GM13976 (cell line): ENCODE measurements at regions not wholly inside any gene's neighbourhood (a gene's known extent, or its start where the extent isn't known, plus 50 kb on each side); places are given as distances from the start of the nearest gene placed in this dataset.

Experiments used
- DNase-seq: peaks from one replicate; pipeline ENCODE4 v3.0.0; 2012; ENCODE audit warnings: low spot score
- CTCF ChIP-seq: IDR thresholded peaks from 2 replicates; pipeline ENCODE4 v1.5.1; 2012; ENCODE audit warnings: borderline replicate concordance, mild to moderate bottlenecking; ENCODE audit not compliant: insufficient read depth; ENCODE audit errors: extremely low read depth, missing control alignments, control extremely low read depth
- in situ Hi-C: fragments of 300-500 bp; cut with MboI; formaldehyde crosslinking; loops from one replicate; pipeline ENCODE4 v1.12.0; 2022; ENCODE audit warnings: low sequenced_read_pairs, mixed read lengths, inconsistent platforms; ENCODE audit not compliant: unreplicated experiment

GRCh38 chr2:234401426-234401825 is 95.5 kb downstream of the ARL4C start:
- no peak for TF ChIP-seq CTCF
- in situ Hi-C loops: no loop called here
- no peak for DNase-seq

- no peak for TF ChIP-seq CTCF
- in situ Hi-C loops: no loop called here
- no peak for DNase-seq
Measured at GRCh38 chr2:234399451-234400246, 97.2 kb downstream of the ARL4C start.

DNA sequence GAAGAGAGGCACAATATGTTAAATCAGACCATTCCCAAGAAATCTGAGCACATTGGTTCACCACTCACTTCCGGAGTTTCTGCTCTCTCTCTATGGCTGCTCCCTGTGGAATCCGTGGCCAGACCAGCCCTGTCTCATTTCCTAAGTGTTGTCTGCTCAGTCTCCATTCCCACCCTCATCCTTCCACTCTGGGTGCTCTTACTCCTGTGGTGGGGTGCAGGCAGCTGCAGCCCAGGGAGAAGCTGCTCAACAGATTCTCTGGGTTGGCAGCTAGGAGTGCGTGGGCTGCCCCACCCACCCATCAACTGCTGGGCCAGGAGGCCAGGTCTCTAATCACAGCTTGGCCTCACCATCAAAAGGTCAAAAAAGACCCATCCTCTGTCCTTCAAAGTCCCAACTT is 98.3 kb downstream of the ARL4C start:
- in situ Hi-C loops: no loop called here
- TF ChIP-seq CTCF: no peak
- DNase-seq: no peak

DNA sequence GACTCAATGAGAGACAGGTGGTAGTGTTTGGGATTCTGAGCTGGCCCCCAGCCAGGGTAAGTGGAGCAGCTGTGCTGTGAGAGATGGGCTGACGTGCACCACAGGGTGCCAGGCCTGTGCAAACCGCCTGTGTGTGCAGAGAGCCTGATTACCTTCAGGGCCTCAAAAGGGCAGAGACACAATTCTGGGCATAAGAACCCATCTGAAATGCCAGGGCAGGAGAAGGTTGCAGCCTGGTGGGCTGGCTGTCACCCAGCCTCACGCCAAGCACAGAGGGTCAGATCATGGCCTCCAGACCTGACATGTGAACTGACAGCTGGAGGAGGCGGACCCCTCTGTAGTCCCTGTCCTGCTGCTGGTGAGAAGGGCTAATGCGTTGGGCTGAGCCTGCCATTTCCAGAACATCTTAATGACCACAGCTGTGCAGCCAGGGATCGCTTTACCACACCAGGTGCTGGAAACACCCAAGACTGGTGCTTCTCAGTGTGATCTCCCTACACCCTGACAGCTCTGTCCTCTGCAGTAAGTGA is 100.9 kb downstream of the ARL4C start:
- no peak for DNase-seq
- TF ChIP-seq CTCF: no peak
- in situ Hi-C loops: no loop called here

GRCh38 chr2:234394450-234394849 is 102.4 kb downstream of the ARL4C start:
- in situ Hi-C loops: no loop called here
- TF ChIP-seq CTCF: no peak
- no peak for DNase-seq

- in situ Hi-C loops: no loop called here
- no peak for DNase-seq
- no peak for TF ChIP-seq CTCF
Measured at GRCh38 chr2:234393354-234393753, 103.5 kb downstream of the ARL4C start.
